HCT116 (cell line): ENCODE measurements at regions not wholly inside any gene's neighbourhood (a gene's known extent, or its start where the extent isn't known, plus 50 kb on each side); places are given as distances from the start of the nearest gene placed in this dataset.

Experiments
- CBX3 ChIP-seq: IDR thresholded peaks from 2 replicates; pipeline ENCODE4 v1.6.1; 2012; ENCODE audit warnings: low read depth
- CTCF ChIP-seq, 3 experiments: fragments of 200-600 bp in 1 of 3; sonication (generic) in 1 of 3; IDR thresholded peaks in 2 of 3; conservative IDR thresholded peaks in 1 of 3; 2 replicates each; pipeline ENCODE4 v1.5.1; 2012 to 2017; ENCODE audit warnings: low read depth in 2 of 3, low read length in 2 of 3, antibody characterized with exemption in 1 of 3, borderline replicate concordance in 1 of 3, control low read depth in 1 of 3, mild to moderate bottlenecking in 1 of 3, mixed read lengths in 1 of 3, mixed run types in 1 of 3, moderate library complexity in 1 of 3; ENCODE audit not compliant: insufficient read depth in 1 of 3
- EZH2 ChIP-seq: fragments of 200-600 bp; sonication (generic); IDR thresholded peaks from 2 replicates; pipeline ENCODE4 v1.6.1; 2017; ENCODE audit warnings: antibody characterized with exemption, mixed run types
- POLR2A ChIP-seq: IDR thresholded peaks from 2 replicates; pipeline ENCODE4 v1.7.0; 2011; ENCODE audit warnings: borderline replicate concordance; ENCODE audit not compliant: insufficient read depth, insufficient read length; ENCODE audit errors: extremely low read depth
- POLR2AphosphoS5 ChIP-seq: IDR thresholded peaks from 2 replicates; pipeline ENCODE4 v1.6.1; 2011; ENCODE audit warnings: mild to moderate bottlenecking, low read depth, low read length, moderate library complexity
- RAD21 ChIP-seq: IDR thresholded peaks from 2 replicates; pipeline ENCODE4 v1.6.1; 2012; ENCODE audit warnings: low read depth, mild to moderate bottlenecking
- SIN3A ChIP-seq: IDR thresholded peaks from 2 replicates; pipeline ENCODE4 v1.6.1; 2012; ENCODE audit warnings: low read depth

- no peak for TF ChIP-seq CTCF (IDR thresholded peaks at IDR 0.05 in 2 of 3, conservative IDR thresholded peaks at IDR 0.05 in 1 of 3; ENCODE audit: borderline replicate concordance in 1 of 3, insufficient read depth in 1 of 3, low read depth in 2 of 3, low read length in 2 of 3)
- TF ChIP-seq RAD21, result no peak
- no peak for TF ChIP-seq EZH2
- no peak for TF ChIP-seq POLR2A
- TF ChIP-seq POLR2AphosphoS5, result no peak
- no peak for TF ChIP-seq CBX3
- TF ChIP-seq SIN3A, result no peak
These were observed 163.3 kb upstream of the NXPH2 start for GRCh38 chr2:138943470-138943869.
